NCI-H128 (cell line): ENCODE measurements at regions not wholly inside any gene's neighbourhood (a gene's known extent, or its start where the extent isn't known, plus 50 kb on each side); places are given as distances from the start of the nearest gene placed in this dataset.

Experiments
- DNase-seq: peaks from one replicate; lab custom pipeline; 2025; ENCODE audit not compliant: unreplicated experiment; lab: John Stamatoyannopoulos, UW

GRCh38 chr1:187624812-187625545, 796.2 kb downstream of the PLA2G4A start:
- no peak for DNase-seq

- DNase-seq = no peak
Observed at GRCh38 chr1:187626056-187626455, 797.3 kb downstream of the PLA2G4A start.

GRCh38 chr1:187627516-187627915, 798.8 kb downstream of the PLA2G4A start:
- DNase-seq = no peak

GRCh38 chr1:187629075-187629474, 800.3 kb downstream of the PLA2G4A start:
- no peak for DNase-seq

GRCh38 chr1:187630653-187631380, 802.1 kb downstream of the PLA2G4A start:
- DNase-seq = no peak

- DNase-seq = no peak
Observed at GRCh38 chr1:187631381-187631675, 802.6 kb downstream of the PLA2G4A start.

- no peak for DNase-seq
Observed at GRCh38 chr1:187631984-187632383, 803.2 kb downstream of the PLA2G4A start.

GRCh38 chr1:187634940-187635339, 806.2 kb downstream of the PLA2G4A start:
- DNase-seq = no peak

- DNase-seq = no peak
Observed at GRCh38 chr1:187638733-187639434, 810.1 kb downstream of the PLA2G4A start.

GRCh38 chr1:187641015-187641414, 812.3 kb downstream of the PLA2G4A start:
- DNase-seq = no peak

GRCh38 chr1:187641463-187641862, 812.7 kb downstream of the PLA2G4A start:
- no peak for DNase-seq

GRCh38 chr1:187641907-187642306, 813.2 kb downstream of the PLA2G4A start:
- no peak for DNase-seq

- no peak for DNase-seq
Observed at GRCh38 chr1:187645651-187646050, 816.9 kb downstream of the PLA2G4A start.

- no peak for DNase-seq
Observed at GRCh38 chr1:187646536-187647107, 817.9 kb downstream of the PLA2G4A start.

GRCh38 chr1:187648091-187648490, 819.3 kb downstream of the PLA2G4A start:
- no peak for DNase-seq

- no peak for DNase-seq
Observed at GRCh38 chr1:187654635-187655034, 825.9 kb downstream of the PLA2G4A start.

- DNase-seq = no peak
Observed at GRCh38 chr1:187655104-187655503, 826.4 kb downstream of the PLA2G4A start.

GRCh38 chr1:187665483-187665882, 836.7 kb downstream of the PLA2G4A start:
- DNase-seq = no peak

GRCh38 chr1:187680823-187681222, 852.1 kb downstream of the PLA2G4A start:
- no peak for DNase-seq

- no peak for DNase-seq
Observed at GRCh38 chr1:187682112-187682511, 853.4 kb downstream of the PLA2G4A start.

- no peak for DNase-seq
Observed at GRCh38 chr1:187685333-187685732, 856.6 kb downstream of the PLA2G4A start.

- DNase-seq = no peak
Observed at GRCh38 chr1:187689129-187689528, 860.4 kb downstream of the PLA2G4A start.
